ENCODE measurements at regions not wholly inside any gene's neighbourhood (a gene's known extent, or its start where the extent isn't known, plus 50 kb on each side); places are given as distances from the start of the nearest gene placed in this dataset.

- TF ChIP-seq CTCF (IDR thresholded peaks at IDR 0.05; ENCODE audit: extremely low read depth, insufficient read depth, missing control alignments) = no peak
- no peak for DNase-seq (ENCODE audit: low spot score)
- in situ Hi-C loops (cut with MboI; ENCODE audit: low pct_unique_long_range_greater_than_20kb, low sequenced_read_pairs, unreplicated experiment) = loop anchor here (25.0 kb wide), 1 partner anchor 681 kb away; no protein-coding TSS in a partner anchor
These were observed 68.7 kb downstream of the SERPINA3 start for GRCh38 chr14:94680862-94681288.

DNA sequence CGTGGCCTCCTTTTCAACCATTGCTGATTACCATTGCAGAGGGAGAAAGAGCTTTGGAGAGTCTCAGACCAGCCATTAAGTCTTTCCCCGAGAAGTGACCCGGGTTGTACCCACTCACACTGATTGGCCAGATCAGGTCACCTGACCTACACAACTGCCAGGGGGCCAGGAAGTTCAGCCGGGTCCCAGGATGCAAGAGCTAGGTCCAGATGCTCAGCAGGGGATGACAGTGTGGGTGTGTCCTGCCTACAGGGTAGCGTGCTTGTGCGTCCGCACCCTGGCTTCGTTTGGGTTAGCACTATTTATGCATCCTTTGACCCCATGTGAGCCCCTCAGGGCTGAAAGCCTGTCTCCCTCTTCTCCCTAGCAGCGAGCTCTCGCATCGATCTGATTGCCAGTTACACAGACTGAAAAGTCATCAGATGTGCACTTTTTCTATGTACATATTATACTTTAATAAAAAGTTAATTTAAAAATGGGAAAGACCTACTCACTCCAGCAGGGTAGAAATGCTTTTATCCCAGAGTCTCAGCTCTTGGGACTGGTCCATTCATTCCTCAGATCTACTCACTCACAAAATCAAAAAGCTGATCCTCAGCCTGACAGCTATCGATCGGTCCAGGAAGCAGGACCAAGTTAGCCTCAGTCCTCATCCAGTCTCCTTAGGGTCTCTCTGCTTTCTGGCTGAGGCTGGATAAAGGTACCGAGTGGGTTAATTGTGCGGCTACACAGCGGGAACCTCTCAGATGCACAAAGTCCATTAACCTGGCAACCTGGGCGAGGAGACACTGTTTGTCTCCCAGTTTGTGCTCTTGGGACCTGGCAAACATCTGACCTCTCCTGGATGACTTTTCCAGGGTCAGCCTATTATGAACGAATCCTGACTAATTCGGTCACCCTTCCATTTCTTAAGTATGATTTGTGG lies 68.0 kb downstream of the SERPINA3 start:
- no peak for TF ChIP-seq CTCF (IDR thresholded peaks at IDR 0.05; ENCODE audit: extremely low read depth, insufficient read depth, missing control alignments)
- in situ Hi-C loops (cut with MboI; ENCODE audit: low pct_unique_long_range_greater_than_20kb, low sequenced_read_pairs, unreplicated experiment) = loop anchor here (25.0 kb wide), 1 partner anchor 682 kb away; no protein-coding TSS in a partner anchor
- DNase-seq (ENCODE audit: low spot score) = no peak

DNA sequence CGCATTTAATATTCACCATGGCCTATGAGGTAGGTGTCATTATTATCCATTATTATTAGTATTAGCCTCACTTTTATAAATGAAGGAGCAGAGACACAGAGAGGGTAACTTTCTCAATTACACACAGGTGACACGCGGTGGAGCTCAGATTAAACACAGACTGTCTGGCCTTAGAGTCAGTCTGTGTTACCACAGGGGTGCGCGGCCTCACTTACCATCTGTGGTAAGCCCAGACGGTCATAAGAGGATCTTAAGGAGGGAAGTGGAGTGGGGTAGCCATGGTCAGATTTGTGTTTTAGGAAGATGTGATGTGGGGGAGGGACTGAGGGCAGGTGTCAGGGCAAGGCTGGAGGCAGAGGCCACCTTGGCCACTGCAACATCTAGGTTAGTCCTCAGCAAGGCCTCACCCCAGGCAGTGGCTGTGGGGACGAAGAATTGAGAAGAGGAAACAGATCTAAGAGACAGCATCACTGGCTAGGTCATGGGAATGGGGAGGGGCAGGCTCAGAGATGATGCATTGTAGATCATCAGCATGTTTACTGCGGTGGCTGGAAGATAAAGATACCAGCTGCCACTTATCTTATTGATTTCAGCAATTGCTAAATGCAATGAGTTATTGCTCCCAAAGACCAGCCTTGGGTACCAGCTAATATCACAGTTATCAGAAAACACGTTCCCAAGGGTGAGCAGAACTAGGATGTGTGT lies 67.1 kb downstream of the SERPINA3 start:
- no peak for DNase-seq (ENCODE audit: low spot score)
- in situ Hi-C loops (cut with MboI; ENCODE audit: low pct_unique_long_range_greater_than_20kb, low sequenced_read_pairs, unreplicated experiment) = loop anchor here (25.0 kb wide), 1 partner anchor 683 kb away; no protein-coding TSS in a partner anchor
- no peak for TF ChIP-seq CTCF (IDR thresholded peaks at IDR 0.05; ENCODE audit: extremely low read depth, insufficient read depth, missing control alignments)

DNA sequence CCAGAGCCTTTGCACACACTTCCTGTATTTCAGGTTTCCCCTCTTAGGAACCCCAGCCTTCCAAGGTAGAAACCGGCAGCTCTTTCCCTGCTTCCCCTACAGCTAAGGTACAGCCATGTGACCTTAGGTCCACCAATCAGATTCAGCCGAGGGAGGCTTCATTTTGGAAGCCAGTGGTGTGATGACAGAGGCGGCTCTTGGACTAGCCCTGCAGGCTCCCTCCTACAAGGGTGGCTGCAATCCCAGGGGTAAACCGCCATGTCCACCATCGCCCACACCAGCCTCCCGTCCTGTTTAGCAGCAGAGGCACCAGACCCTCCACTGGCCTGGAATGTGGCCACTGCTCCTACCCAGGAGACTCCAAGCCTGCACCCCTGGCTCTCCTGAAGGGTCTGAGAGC lies 65.6 kb downstream of the SERPINA3 start:
- no peak for TF ChIP-seq CTCF (IDR thresholded peaks at IDR 0.05; ENCODE audit: extremely low read depth, insufficient read depth, missing control alignments)
- in situ Hi-C loops (cut with MboI; ENCODE audit: low pct_unique_long_range_greater_than_20kb, low sequenced_read_pairs, unreplicated experiment) = loop anchor here (25.0 kb wide), 1 partner anchor 685 kb away; no protein-coding TSS in a partner anchor
- DNase-seq (ENCODE audit: low spot score) = no peak

DNA sequence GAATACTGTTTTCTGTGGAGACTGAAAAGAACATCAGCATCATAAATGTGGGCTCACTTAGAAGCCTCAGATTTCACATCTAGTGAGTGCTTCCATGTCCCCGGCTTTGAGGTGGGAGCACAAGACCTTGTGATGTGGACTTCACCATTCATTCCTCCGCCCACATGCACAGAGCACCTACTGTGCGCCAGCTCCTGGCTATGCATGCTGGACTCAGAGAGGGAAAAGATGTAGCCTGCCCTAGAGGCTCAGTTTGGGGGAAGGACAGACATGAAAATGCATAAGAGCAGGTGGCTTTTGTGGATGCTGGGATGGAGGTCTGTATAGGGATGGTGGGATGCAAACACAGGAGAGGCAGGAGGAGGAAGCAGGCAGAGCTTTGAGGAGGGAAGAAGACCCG lies 65.0 kb downstream of the SERPINA3 start:
- DNase-seq (ENCODE audit: low spot score) = no peak
- no peak for TF ChIP-seq CTCF (IDR thresholded peaks at IDR 0.05; ENCODE audit: extremely low read depth, insufficient read depth, missing control alignments)
- in situ Hi-C loops (cut with MboI; ENCODE audit: low pct_unique_long_range_greater_than_20kb, low sequenced_read_pairs, unreplicated experiment) = loop anchor here (25.0 kb wide), 1 partner anchor 685 kb away; no protein-coding TSS in a partner anchor

DNA sequence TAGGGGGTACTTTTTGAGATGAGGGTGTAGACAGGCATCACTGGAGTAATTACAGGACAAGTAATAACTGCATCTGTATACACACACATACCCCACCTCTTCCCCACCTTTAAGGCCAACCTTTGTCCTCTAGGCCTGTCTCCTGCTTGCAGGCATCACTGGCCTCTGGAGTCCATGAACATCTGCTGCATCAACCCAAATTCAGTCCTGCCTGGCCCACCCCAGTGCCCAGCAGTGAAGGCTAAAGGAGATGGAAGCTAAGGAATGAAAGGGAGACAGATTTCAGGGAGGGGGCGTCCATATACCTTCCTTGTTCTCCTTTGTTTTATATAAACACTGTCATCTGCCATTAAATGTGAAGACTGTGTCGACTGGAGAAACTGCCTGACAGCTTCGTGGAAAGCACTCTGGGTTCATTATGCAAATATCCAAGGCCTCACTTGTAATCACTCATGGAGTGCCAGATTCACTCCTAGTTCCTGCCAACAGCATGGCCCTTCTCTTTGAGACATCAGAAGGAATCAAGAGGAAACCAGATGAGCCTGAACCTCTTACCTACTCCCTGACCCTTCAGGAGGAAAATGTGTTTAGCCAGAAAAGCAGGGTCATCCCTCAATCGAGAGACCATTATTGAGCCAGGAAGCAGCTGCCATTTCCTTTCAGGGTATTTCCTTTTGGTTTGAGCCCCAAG lies 64.4 kb downstream of the SERPINA3 start:
- DNase-seq (ENCODE audit: low spot score) = no peak
- TF ChIP-seq CTCF (IDR thresholded peaks at IDR 0.05; ENCODE audit: extremely low read depth, insufficient read depth, missing control alignments) = no peak
- in situ Hi-C loops (cut with MboI; ENCODE audit: low pct_unique_long_range_greater_than_20kb, low sequenced_read_pairs, unreplicated experiment) = loop anchor here (25.0 kb wide), 1 partner anchor 686 kb away; no protein-coding TSS in a partner anchor
